Stomach (tissue), 8 donors: ENCODE measurements at regions not wholly inside any gene's neighbourhood (a gene's known extent, or its start where the extent isn't known, plus 50 kb on each side); places are given as distances from the start of the nearest gene placed in this dataset.

ENCODE experiments used
- DNase-seq, 2 donors: peaks; one replicate each; pipeline versions ENCODE4 v3.0.0 to v3.0.0-alpha.2; 2013 to 2019
- H3K27ac ChIP-seq, 5 donors: fragments of 200-600 bp in 4 of 5; sonication (generic) in 4 of 5; one replicate each; pipeline ENCODE4 v1.5.1; 2013 to 2019; ENCODE audit warnings: mild to moderate bottlenecking in 1 of 5, moderate library complexity in 1 of 5
- H3K27me3 ChIP-seq, 3 donors: fragments of 200-600 bp; sonication (generic); one replicate each; pipeline ENCODE4 v1.5.1; 2017 to 2019; ENCODE audit warnings: mixed run types in 1 of 3
- H3K36me3 ChIP-seq, 4 donors: fragments of 200-600 bp; sonication (generic); 1 replicate in 3 of 4; 2 replicates in 1 of 4; pipeline ENCODE4 v1.5.1; 2016 to 2019
- H3K4me1 ChIP-seq, 4 donors: fragments of 200-600 bp; sonication (generic); one replicate each; pipeline ENCODE4 v1.5.1; 2016 to 2019
- H3K4me3 ChIP-seq, 4 donors: fragments of 200-600 bp; sonication (generic) in 3 of 4; one replicate each; pipeline ENCODE4 v1.5.1; 2016 to 2019; ENCODE audit warnings: mild to moderate bottlenecking in 1 of 4
- H3K9me3 ChIP-seq, 4 donors: fragments of 200-600 bp; sonication (generic); one replicate each; pipeline ENCODE4 v1.5.1; 2016 to 2019
- EP300 ChIP-seq: sonication (generic); formaldehyde crosslinking; IDR thresholded peaks from one replicate; pipeline ENCODE4 v1.6.1; 2017; ENCODE audit warnings: antibody characterized with exemption
- POLR2A ChIP-seq, 4 donors: fragments of 450-650 bp; IDR thresholded peaks; one replicate each; pipeline ENCODE4 v1.6.1; 2016; ENCODE audit warnings: antibody characterized with exemption in 4 of 4, control low read depth in 2 of 4, mild to moderate bottlenecking in 1 of 4, moderate library complexity in 1 of 4
- POLR2AphosphoS5 ChIP-seq, 3 donors: sonication (generic); formaldehyde crosslinking; IDR thresholded peaks; one replicate each; pipeline ENCODE4 v1.6.1; 2016; ENCODE audit warnings: antibody characterized with exemption in 3 of 3
- WGBS, 5 donors: extraction: QIAGEN DNeasy Blood & Tissue Kit in 3 of 5; methylation state at CpG; one replicate each; pipeline versions ENCODE4 v1.1.5 to v1.1.7; 2013 to 2018; 5-methylcytosine and 5-hydroxymethylcytosine counted together
- intact Hi-C: fragments of 100-400 bp; cut with DNase I; formaldehyde crosslinking; loops from one replicate; pipeline ENCODE4 v1.15.1; 2023; ENCODE audit warnings: low total_unique reads
- TF ChIP-seq, protein P1 (sequence below), 7 experiments: fragments of 450-650 bp in 4 of 7; fragments of 200-600 bp in 3 of 7; sonication (generic) in 3 of 7; IDR thresholded peaks; one replicate each; pipeline ENCODE4 v1.5.1; 2016 to 2019; ENCODE audit warnings: antibody characterized with exemption in 7 of 7, control low read depth in 2 of 7, mild to moderate bottlenecking in 1 of 7
- donor health status: healthy with polysubstance abuse.
- donor health status: Bipolar disorder and iron deficiency.
- donor health status: healthy.

GRCh38 chr13:71278512-71278911 is 588.5 kb downstream of the DACH1 start:
- Histone ChIP-seq H3K4me3 (no peak overlapping the region), H3K36me3 (no peaks in the 10 kb centered on the region), H3K4me1 (no peaks in the 10 kb centered on the region), H3K27ac (no peak overlapping the region), H3K27me3 (no peaks in the 10 kb centered on the region), H3K9me3 (no peaks in the 10 kb centered on the region)
- TF ChIP-seq, protein P1, sequence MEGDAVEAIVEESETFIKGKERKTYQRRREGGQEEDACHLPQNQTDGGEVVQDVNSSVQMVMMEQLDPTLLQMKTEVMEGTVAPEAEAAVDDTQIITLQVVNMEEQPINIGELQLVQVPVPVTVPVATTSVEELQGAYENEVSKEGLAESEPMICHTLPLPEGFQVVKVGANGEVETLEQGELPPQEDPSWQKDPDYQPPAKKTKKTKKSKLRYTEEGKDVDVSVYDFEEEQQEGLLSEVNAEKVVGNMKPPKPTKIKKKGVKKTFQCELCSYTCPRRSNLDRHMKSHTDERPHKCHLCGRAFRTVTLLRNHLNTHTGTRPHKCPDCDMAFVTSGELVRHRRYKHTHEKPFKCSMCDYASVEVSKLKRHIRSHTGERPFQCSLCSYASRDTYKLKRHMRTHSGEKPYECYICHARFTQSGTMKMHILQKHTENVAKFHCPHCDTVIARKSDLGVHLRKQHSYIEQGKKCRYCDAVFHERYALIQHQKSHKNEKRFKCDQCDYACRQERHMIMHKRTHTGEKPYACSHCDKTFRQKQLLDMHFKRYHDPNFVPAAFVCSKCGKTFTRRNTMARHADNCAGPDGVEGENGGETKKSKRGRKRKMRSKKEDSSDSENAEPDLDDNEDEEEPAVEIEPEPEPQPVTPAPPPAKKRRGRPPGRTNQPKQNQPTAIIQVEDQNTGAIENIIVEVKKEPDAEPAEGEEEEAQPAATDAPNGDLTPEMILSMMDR (IDR thresholded peaks at IDR 0.05): no peak
- TF ChIP-seq POLR2A (IDR thresholded peaks at IDR 0.05): no peak
- TF ChIP-seq EP300: no peak
- TF ChIP-seq POLR2AphosphoS5 (IDR thresholded peaks at IDR 0.05): no peak
- DNase-seq: no peak
- 39 to 54% (median 47%) methylated on average over 2 of the region's 2 CpGs for WGBS, 5 donors
- intact Hi-C loops: no loop called here

DNA sequence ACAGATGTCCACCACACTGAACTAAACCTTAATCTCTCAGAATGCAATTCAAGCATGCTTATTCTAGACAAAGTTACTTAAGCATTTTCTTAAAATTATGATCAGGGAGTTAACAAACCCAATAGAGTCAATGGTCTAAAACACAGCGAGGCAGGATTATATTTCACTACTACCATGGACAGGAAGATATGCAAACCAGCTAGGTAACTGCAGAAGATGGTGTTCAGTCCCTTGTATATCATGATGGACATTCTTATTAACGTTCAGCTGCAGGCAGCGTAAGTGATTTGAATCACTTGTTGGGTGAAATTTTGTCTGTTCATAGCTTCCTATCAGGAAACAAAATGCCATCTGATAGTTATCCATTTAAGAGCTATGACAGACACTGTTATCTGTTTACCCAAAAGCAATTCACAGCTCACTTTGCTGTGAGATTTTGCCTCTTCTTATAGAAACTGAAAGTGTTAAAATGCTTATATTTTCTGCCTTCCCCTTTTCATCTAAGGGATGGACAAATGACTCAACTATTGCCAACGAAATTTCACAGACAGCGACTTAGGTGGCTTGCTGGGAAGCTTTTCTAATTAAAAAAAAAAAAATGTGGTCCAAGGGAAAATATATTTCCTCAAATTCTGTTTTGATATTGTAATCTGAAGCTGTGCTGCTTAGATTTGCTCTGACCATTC is 591.9 kb downstream of the DACH1 start:
- no peak for TF ChIP-seq POLR2A (IDR thresholded peaks at IDR 0.05)
- TF ChIP-seq, protein P1 (IDR thresholded peaks at IDR 0.05): no peak
- no peak for TF ChIP-seq POLR2AphosphoS5 (IDR thresholded peaks at IDR 0.05)
- TF ChIP-seq EP300: no peak
- no peaks in the 10 kb centered on the region for H3K36me3 ChIP-seq
- DNase-seq: no peak
- no peaks in the 10 kb centered on the region for H3K4me1 ChIP-seq
- H3K27me3 ChIP-seq: no peaks in the 10 kb centered on the region
- WGBS, 5 donors: 63 to 75% (median 73%) methylated on average over 5 of the region's 5 CpGs
- no peaks in the 10 kb centered on the region for H3K9me3 ChIP-seq
- H3K4me3 ChIP-seq: no peak overlapping the region
- H3K27ac ChIP-seq: no peak overlapping the region
- intact Hi-C loops: no loop called here

- intact Hi-C loops: no loop called here
- Histone ChIP-seq H3K4me3 (no peak overlapping the region), H3K27me3 (no peaks in the 10 kb centered on the region), H3K36me3 (no peaks in the 10 kb centered on the region), H3K4me1 (no peaks in the 10 kb centered on the region), H3K9me3 (peaks cover 0 to 3% (median 0%) of the 10 kb centered on the region in 4 donors), H3K27ac (no peak overlapping the region)
- DNase-seq: no peak
- TF ChIP-seq EP300 (no peak), POLR2A (IDR thresholded peaks at IDR 0.05) (no peak), POLR2AphosphoS5 (IDR thresholded peaks at IDR 0.05) (no peak)
- TF ChIP-seq, protein P1 (IDR thresholded peaks at IDR 0.05): no peak
- 0 to 95% (median 90%) methylated on average over 1 of the region's 1 CpG for WGBS, 5 donors
Measured at GRCh38 chr13:71261256-71261655, 605.7 kb downstream of the DACH1 start.

GRCh38 chr13:71260246-71260645 is 606.8 kb downstream of the DACH1 start:
- no peak overlapping the region for H3K4me3 ChIP-seq
- peaks cover 0 to 3% (median 0%) of the 10 kb centered on the region in 4 donors for H3K9me3 ChIP-seq
- TF ChIP-seq, protein P1 (IDR thresholded peaks at IDR 0.05): no peak
- TF ChIP-seq POLR2A (IDR thresholded peaks at IDR 0.05): no peak
- intact Hi-C loops: no loop called here
- no peaks in the 10 kb centered on the region for H3K27me3 ChIP-seq
- no peaks in the 10 kb centered on the region for H3K4me1 ChIP-seq
- H3K27ac ChIP-seq: no peak overlapping the region
- peak in 1 of 2 donors; percentile 2 for DNase-seq
- 75 to 89% (median 78%) methylated on average over 1 of the region's 1 CpG for WGBS, 5 donors
- H3K36me3 ChIP-seq: no peaks in the 10 kb centered on the region
